Muscle layer of colon (tissue), 2 donors: ENCODE measurements at regions not wholly inside any gene's neighbourhood (a gene's known extent, or its start where the extent isn't known, plus 50 kb on each side); places are given as distances from the start of the nearest gene placed in this dataset.

Experiments used
- H3K27ac ChIP-seq: one replicate; pipeline ENCODE4 v1.7.0; 2013; ENCODE audit warnings: low read depth, mild to moderate bottlenecking, low read length, moderate library complexity
- H3K27me3 ChIP-seq, 2 donors: one replicate each; pipeline ENCODE4 v1.7.0; 2013; ENCODE audit warnings: low read length in 2 of 2, mild to moderate bottlenecking in 2 of 2; ENCODE audit not compliant: insufficient read depth in 2 of 2, control insufficient read depth in 1 of 2
- H3K36me3 ChIP-seq: one replicate; pipeline ENCODE4 v1.7.0; 2013; ENCODE audit warnings: mild to moderate bottlenecking, low read length; ENCODE audit not compliant: insufficient read depth
- H3K4me1 ChIP-seq: one replicate; pipeline ENCODE4 v1.7.0; 2013; ENCODE audit warnings: mild to moderate bottlenecking, low read length; ENCODE audit not compliant: insufficient read depth
- H3K4me3 ChIP-seq, 2 donors: one replicate each; pipeline ENCODE4 v1.7.0; 2013; ENCODE audit warnings: low read length in 2 of 2, low read depth in 1 of 2, mild to moderate bottlenecking in 1 of 2, moderate library complexity in 1 of 2
- H3K9ac ChIP-seq: one replicate; pipeline ENCODE4 v1.7.0; 2013; ENCODE audit warnings: low read length
- H3K9me3 ChIP-seq: one replicate; pipeline ENCODE4 v1.7.0; 2013; ENCODE audit warnings: mild to moderate bottlenecking, low read length
- donor health status: abdominal sarcoma.
- donor health status: Adenocarcinoma of cecum.

GRCh38 chr3:106228271-106228670 is 359.5 kb upstream of the CBLB start:
- H3K9me3 ChIP-seq, result no peaks in the 10 kb centered on the region
- H3K27ac ChIP-seq, result no peak overlapping the region
- no peaks in the 10 kb centered on the region for H3K36me3 ChIP-seq
- no peaks in the 10 kb centered on the region for H3K4me1 ChIP-seq
- no peak overlapping the region for H3K9ac ChIP-seq
- H3K27me3 ChIP-seq, result no peaks in the 10 kb centered on the region
- H3K4me3 ChIP-seq, result no peak overlapping the region

- H3K36me3 ChIP-seq, result no peaks in the 10 kb centered on the region
- no peaks in the 10 kb centered on the region for H3K4me1 ChIP-seq
- no peak overlapping the region for H3K4me3 ChIP-seq
- no peaks in the 10 kb centered on the region for H3K9me3 ChIP-seq
- no peaks in the 10 kb centered on the region for H3K27me3 ChIP-seq
- H3K9ac ChIP-seq, result no peak overlapping the region
- no peak overlapping the region for H3K27ac ChIP-seq
Observed at GRCh38 chr3:106229495-106230278, 360.9 kb upstream of the CBLB start.

GRCh38 chr3:106231086-106231485 is 362.3 kb upstream of the CBLB start:
- H3K9me3 ChIP-seq, result no peaks in the 10 kb centered on the region
- no peaks in the 10 kb centered on the region for H3K27me3 ChIP-seq
- H3K36me3 ChIP-seq, result no peaks in the 10 kb centered on the region
- H3K9ac ChIP-seq, result no peak overlapping the region
- H3K4me1 ChIP-seq, result no peaks in the 10 kb centered on the region
- no peak overlapping the region for H3K4me3 ChIP-seq
- H3K27ac ChIP-seq, result no peak overlapping the region

DNA sequence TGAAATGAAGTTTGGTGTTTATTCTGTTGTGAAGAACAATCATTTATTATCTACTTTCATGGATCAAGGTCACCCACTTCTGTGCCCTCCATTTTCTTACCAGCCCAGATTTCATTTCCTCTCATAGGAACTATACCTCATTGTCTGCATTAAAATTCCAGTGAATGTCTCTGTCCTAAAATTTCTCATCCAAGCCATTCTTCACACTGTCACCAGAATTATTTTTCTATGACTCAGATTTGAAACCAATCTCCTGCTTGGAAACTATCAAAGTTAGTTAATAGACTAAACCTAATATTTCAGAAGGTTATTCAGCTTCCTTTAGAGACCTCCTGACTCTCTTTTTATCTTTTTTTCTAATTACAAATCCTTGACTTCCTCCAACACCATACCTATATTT is 364.1 kb upstream of the CBLB start:
- Histone ChIP-seq H3K9me3 (no peaks in the 10 kb centered on the region), H3K4me3 (no peak overlapping the region), H3K4me1 (no peaks in the 10 kb centered on the region), H3K9ac (no peak overlapping the region), H3K36me3 (no peaks in the 10 kb centered on the region), H3K27me3 (no peaks in the 10 kb centered on the region), H3K27ac (no peak overlapping the region)

- Histone ChIP-seq H3K9ac (no peak overlapping the region), H3K27me3 (no peaks in the 10 kb centered on the region), H3K36me3 (no peaks in the 10 kb centered on the region), H3K4me1 (no peaks in the 10 kb centered on the region), H3K9me3 (no peaks in the 10 kb centered on the region), H3K4me3 (no peak overlapping the region), H3K27ac (no peak overlapping the region)
Observed at GRCh38 chr3:106239195-106239697, 370.4 kb upstream of the CBLB start.

DNA sequence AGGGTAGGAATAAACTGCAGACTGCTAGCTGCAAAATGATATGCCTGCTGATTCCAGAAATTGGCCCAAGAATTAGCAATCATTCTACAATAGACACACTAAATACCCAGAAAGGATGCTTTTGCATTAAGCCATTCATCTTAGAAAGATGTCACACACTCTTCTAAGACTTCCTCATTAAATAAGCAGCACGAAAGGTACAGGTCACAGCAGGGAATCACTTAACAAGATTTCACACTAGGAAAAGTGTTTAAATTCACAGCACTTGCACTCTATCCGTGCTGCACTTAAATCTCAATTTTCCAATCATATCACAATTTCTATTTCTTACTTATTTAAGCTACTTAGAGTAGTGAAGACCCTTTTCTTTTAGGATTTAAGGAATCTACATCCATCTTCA is 372.8 kb upstream of the CBLB start:
- Histone ChIP-seq H3K4me3 (no peak overlapping the region), H3K27ac (no peak overlapping the region), H3K27me3 (no peaks in the 10 kb centered on the region), H3K9me3 (no peaks in the 10 kb centered on the region), H3K9ac (no peak overlapping the region), H3K36me3 (no peaks in the 10 kb centered on the region), H3K4me1 (no peaks in the 10 kb centered on the region)

GRCh38 chr3:106242781-106243180 is 374.0 kb upstream of the CBLB start:
- H3K4me1 ChIP-seq, result no peaks in the 10 kb centered on the region
- H3K4me3 ChIP-seq, result no peak overlapping the region
- no peak overlapping the region for H3K27ac ChIP-seq
- H3K9me3 ChIP-seq, result no peaks in the 10 kb centered on the region
- H3K36me3 ChIP-seq, result no peaks in the 10 kb centered on the region
- H3K27me3 ChIP-seq, result no peaks in the 10 kb centered on the region
- H3K9ac ChIP-seq, result no peak overlapping the region

DNA sequence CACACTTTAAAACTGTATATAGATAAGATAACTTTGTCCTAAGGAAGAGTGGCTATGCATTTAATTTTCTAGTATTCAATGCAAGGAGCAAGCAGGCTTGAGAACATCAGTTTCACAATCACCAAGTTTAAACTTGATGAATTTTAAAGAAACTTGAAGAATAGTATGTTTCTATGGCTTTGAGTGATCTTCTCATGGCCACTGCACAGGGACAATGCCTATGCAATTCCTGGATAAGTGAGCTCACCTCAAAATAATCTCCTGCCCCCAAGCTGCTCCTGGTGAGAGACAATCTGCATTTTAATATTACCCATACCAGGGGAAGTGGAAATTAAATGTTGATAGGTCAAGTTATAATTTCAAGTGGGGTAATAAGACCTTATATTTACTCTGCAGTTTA is 376.6 kb upstream of the CBLB start:
- Histone ChIP-seq H3K36me3 (no peaks in the 10 kb centered on the region), H3K9me3 (no peaks in the 10 kb centered on the region), H3K27ac (no peak overlapping the region), H3K4me3 (no peak overlapping the region), H3K9ac (no peak overlapping the region), H3K27me3 (no peaks in the 10 kb centered on the region), H3K4me1 (no peaks in the 10 kb centered on the region)

DNA sequence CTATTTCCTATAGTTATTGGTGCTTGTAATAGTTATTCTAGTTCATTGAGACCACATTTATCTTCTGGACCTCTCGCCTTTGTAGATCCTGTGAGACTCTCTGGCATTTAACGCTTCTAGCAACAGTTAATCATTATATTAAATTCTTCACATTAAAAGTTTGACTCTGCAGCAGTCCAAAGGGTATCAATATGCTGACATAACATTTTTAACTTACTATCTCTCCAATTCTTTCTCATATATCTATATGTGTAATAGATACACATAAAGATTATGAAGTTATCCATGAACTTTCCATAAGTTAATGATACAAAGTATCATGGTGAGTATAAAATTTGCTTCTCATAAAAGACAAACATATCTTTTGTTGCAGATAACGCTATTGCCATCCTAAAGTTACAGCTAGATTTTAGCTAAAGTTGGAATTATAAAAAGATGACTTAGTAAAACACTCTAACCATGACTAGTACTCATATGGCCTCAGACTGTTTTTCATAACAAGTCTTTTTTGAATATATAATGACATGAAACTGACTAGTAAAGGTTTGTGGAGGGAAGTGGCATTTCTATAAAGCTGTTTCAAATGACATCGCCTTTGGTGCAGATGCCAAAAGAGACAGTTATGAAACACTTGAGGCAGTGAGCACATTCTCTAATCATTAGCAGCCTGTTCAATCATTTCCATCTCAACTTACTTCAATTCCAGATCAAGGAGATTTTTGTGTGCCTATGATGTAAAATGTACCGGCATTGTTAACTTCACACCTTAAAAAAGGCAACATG is 379.3 kb upstream of the CBLB start:
- no peak overlapping the region for H3K27ac ChIP-seq
- H3K4me1 ChIP-seq, result no peaks in the 10 kb centered on the region
- H3K9ac ChIP-seq, result no peak overlapping the region
- H3K9me3 ChIP-seq, result no peaks in the 10 kb centered on the region
- H3K36me3 ChIP-seq, result no peaks in the 10 kb centered on the region
- no peaks in the 10 kb centered on the region for H3K27me3 ChIP-seq
- H3K4me3 ChIP-seq, result no peak overlapping the region

DNA sequence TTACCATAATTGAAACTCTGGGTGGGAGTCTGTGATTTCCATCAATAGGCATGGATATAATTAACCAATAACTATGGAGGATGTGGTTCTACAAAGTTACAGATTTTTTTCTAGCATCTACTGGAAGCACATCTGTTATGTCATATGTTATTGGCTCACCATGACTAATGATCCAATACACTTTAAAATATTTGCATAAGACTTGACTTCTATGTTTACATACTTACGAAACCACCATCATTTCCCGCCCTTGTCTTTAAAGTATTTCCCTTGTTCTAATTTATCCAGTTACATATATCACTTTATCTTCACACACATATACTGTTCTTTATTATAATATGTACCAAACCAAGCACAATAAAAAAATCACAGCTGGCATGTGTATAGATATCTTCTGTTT is 380.3 kb upstream of the CBLB start:
- Histone ChIP-seq H3K9ac (no peak overlapping the region), H3K36me3 (no peaks in the 10 kb centered on the region), H3K9me3 (no peaks in the 10 kb centered on the region), H3K4me1 (no peaks in the 10 kb centered on the region), H3K4me3 (no peak overlapping the region), H3K27me3 (no peaks in the 10 kb centered on the region), H3K27ac (no peak overlapping the region)

GRCh38 chr3:106249981-106250380 is 381.2 kb upstream of the CBLB start:
- Histone ChIP-seq H3K9me3 (no peaks in the 10 kb centered on the region), H3K9ac (no peak overlapping the region), H3K4me1 (no peaks in the 10 kb centered on the region), H3K27ac (no peak overlapping the region), H3K4me3 (no peak overlapping the region), H3K36me3 (no peaks in the 10 kb centered on the region), H3K27me3 (no peaks in the 10 kb centered on the region)
